Breast epithelium (tissue), 3 donors: ENCODE measurements at regions not wholly inside any gene's neighbourhood (a gene's known extent, or its start where the extent isn't known, plus 50 kb on each side); places are given as distances from the start of the nearest gene placed in this dataset.

Source experiments
- CTCF ChIP-seq, 3 donors: fragments of 450-650 bp; IDR thresholded peaks; one replicate each; pipeline ENCODE4 v1.5.1; 2016 to 2017; ENCODE audit warnings: antibody characterized with exemption in 3 of 3, mild to moderate bottlenecking in 3 of 3, moderate library complexity in 3 of 3
- POLR2AphosphoS5 ChIP-seq, 3 donors: sonication (generic); formaldehyde crosslinking; IDR thresholded peaks; one replicate each; pipeline ENCODE4 v1.6.1; 2017; ENCODE audit warnings: antibody characterized with exemption in 3 of 3

GRCh38 chr12:34298176-34298970 is 276.1 kb downstream of the ALG10 start:
- TF ChIP-seq POLR2AphosphoS5 (IDR thresholded peaks at IDR 0.05) (no peak), CTCF (IDR thresholded peaks at IDR 0.05) (no peak)
